ENCODE measurements at regions not wholly inside any gene's neighbourhood (a gene's known extent, or its start where the extent isn't known, plus 50 kb on each side); places are given as distances from the start of the nearest gene placed in this dataset.
"Not testable (repeated sequence)": the region's sequence is repeated elsewhere in the genome, so short reads cannot be mapped to it uniquely, and the experiment has no call there.

DNA sequence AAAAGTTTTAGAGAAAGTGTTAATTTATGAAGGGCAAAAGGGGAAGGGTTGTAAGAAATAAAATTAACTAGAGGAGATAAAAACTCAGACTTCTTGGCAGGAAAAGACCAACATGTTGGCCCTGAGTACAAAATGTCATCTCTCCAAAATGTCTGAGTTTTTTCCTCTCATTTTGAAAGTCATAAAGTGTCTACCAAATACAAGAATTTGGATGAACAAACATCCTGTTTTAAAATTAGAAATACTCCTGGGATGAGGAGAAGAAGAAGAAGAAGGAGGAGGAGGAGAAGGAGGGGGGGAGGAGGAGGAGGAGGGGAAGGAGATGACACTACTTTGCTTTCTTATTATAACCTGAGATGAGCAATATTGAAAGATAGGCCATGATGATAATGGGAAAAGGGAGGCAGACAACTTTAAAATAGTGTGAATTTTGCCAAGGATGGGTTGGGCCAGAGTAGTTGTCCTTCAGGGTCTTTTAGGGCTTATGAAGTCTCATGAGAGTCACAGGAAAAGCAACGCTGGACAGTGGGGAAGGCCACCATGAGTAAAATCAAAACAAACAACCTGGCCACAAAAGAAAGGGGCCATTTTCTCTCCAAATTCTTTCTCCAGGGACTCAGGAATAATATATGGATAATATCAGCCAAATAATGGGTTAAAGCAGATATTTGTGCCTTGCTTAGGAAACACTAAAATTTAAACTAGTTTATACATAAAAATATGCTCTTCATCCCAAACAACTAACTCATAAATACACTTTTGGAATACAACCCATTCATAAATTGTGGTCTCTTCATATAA lies 632.9 kb downstream of the EPHA3 start:
- Histone ChIP-seq H3K4me3 (no peak overlapping the region), H3K9me3 (replicated peaks) (no peaks in the 10 kb centered on the region), H3K27me3 (ENCODE audit: low read depth) (no peaks in the 10 kb centered on the region), H3K27ac (replicated peaks) (peak overlapping the region; percentile 52), H3K4me1 (peaks cover 3% of the 10 kb centered on the region), H3K36me3 (no peaks in the 10 kb centered on the region)
- no peak for TF ChIP-seq CTCF (IDR thresholded peaks at IDR 0.05; ENCODE audit: borderline replicate concordance)
- intact Hi-C loops (cut with micrococcal nuclease), result no loop called here
- no peak for DNase-seq

DNA sequence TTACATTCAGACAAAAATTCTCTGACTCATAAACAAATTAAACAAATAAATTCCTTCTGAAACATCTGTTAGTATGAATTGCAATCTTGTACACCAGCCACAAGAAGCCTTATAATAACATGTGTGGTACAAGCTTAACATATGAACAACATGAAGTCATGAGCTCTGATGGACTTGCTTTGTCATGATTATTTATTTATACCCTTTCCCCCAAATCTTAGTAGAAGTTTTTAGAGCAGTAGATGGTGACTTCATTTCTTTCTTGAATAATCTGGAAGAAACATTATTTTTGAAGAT lies 633.4 kb downstream of the EPHA3 start:
- intact Hi-C loops (cut with micrococcal nuclease), result no loop called here
- Histone ChIP-seq H3K4me1 (peaks cover 3% of the 10 kb centered on the region), H3K36me3 (no peaks in the 10 kb centered on the region), H3K27me3 (ENCODE audit: low read depth) (no peaks in the 10 kb centered on the region), H3K27ac (replicated peaks) (peak overlapping the region; percentile 52), H3K4me3 (no peak overlapping the region), H3K9me3 (replicated peaks) (no peaks in the 10 kb centered on the region)
- no peak for TF ChIP-seq CTCF (IDR thresholded peaks at IDR 0.05; ENCODE audit: borderline replicate concordance)
- no peak for DNase-seq

DNA sequence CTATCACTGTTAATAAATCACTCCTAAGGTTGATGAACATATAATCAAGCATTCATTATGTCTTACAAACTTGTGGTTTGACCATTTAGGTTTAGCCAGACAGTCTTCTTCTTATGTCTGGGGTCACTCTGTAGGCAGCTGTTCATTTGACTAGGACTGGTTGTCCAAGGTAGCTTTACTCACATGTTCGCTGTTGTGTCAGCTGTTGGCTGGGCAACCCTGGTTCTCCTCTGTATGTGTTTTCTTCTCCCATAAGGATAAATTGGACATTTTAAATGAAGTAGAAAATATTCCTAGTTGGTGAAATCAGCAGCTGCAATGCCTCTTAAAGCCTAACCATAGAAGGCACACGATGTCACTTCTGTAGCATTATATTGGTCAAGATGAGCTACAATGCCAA lies 635.1 kb downstream of the EPHA3 start:
- Histone ChIP-seq H3K36me3 (no peaks in the 10 kb centered on the region), H3K9me3 (replicated peaks) (no peaks in the 10 kb centered on the region), H3K27me3 (ENCODE audit: low read depth) (no peaks in the 10 kb centered on the region), H3K4me1 (peaks cover 3% of the 10 kb centered on the region), H3K27ac (replicated peaks) (no peak overlapping the region), H3K4me3 (no peak overlapping the region)
- TF ChIP-seq CTCF (IDR thresholded peaks at IDR 0.05; ENCODE audit: borderline replicate concordance), result no peak
- intact Hi-C loops (cut with micrococcal nuclease), result no loop called here
- no peak for DNase-seq

DNA sequence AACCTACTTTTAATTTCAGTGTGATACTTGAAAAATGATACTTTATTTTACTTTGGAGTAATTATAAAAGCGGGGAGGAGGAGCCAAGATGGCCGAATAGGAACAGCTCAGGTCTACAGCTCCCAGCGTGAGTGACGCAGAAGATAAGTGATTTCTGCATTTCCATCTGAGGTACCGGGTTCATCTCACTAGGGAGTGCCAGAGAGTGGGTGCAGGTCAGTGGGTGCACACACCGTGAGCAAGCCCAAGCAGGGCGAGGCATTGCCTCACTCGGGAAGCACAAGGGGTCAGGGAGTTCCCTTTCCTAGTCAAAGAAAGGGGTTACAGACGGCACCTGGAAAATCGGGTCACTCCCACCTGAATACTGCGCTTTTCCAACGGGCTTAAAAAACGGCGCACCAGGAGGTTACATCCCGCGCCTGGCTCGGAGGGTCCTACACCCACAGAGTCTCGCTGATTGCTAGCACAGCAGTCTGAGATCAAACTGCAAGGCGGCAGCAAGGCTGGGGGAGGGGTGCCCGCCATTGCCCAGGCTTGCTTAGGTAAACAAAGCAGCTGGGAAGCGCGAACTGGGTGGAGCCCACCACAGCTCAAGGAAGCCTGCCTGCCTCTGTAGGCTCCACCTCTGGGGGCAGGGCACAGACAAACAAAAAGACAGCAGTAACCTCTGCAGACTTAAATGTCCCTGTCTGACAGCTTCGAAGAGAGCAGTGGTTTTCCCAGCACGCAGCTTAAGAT lies 640.3 kb downstream of the EPHA3 start:
- H3K4me1 ChIP-seq; intact Hi-C loops (cut with micrococcal nuclease); H3K27me3 ChIP-seq (ENCODE audit: low read depth); H3K4me3 ChIP-seq; H3K9me3 ChIP-seq (replicated peaks); H3K27ac ChIP-seq (replicated peaks); DNase-seq; H3K36me3 ChIP-seq: not testable (repeated sequence)

DNA sequence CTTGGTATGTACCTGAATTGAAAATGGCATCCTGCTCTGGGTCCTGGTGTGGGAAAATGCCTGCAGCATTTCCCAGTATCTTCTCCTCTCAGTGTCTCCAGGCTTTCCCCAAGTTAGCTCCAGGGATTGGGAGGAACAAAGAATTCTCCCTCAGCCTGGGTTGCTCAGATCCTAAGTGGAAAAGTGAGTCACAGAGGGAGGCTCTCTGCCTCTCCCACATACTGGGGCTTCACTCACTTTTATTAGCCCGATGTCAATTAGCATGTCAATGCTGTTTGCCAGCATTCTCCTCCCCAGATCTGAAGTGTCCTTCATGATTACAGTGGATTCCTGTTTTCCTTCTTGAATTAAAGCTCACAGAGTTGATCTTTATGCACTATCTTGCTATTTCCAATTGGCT lies 655.0 kb downstream of the EPHA3 start:
- intact Hi-C loops (cut with micrococcal nuclease), result no loop called here
- Histone ChIP-seq H3K27ac (replicated peaks) (no peak overlapping the region), H3K4me1 (no peaks in the 10 kb centered on the region), H3K4me3 (no peak overlapping the region), H3K9me3 (replicated peaks) (peaks cover 22% of the 10 kb centered on the region), H3K36me3 (no peaks in the 10 kb centered on the region), H3K27me3 (ENCODE audit: low read depth) (no peaks in the 10 kb centered on the region)
- TF ChIP-seq CTCF (IDR thresholded peaks at IDR 0.05; ENCODE audit: borderline replicate concordance), result no peak
- DNase-seq, result no peak

DNA sequence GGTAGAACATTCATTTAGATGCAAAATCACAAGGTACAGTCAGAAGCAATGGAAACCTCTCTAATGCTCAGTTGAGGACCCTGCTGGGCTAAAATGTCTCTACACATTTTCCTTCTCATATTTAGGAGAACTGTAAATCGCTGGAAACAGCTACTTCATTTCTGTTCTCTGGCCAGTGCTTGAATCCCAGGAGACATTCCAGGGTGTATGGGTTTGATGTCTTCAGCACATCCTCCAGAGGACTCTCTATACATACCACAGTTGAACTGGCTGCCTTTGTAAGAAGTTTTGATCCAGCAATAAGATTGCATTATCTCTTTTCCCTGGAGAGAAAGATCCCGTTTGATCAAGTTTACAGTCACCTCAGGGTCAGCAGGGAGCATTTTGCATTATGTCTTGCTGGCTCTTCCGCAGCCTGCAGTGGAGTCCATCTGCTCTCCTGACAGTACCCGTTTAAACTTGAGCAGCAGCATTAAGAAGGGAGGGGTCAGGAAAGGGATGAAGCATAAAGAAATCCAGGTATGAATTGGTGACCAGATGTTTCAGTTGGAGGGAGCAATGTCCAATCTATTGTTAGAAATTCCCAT lies 676.0 kb downstream of the EPHA3 start:
- Histone ChIP-seq H3K9me3 (replicated peaks) (no peaks in the 10 kb centered on the region), H3K4me3 (no peak overlapping the region), H3K27ac (replicated peaks) (no peak overlapping the region), H3K27me3 (ENCODE audit: low read depth) (no peaks in the 10 kb centered on the region), H3K36me3 (no peaks in the 10 kb centered on the region), H3K4me1 (no peaks in the 10 kb centered on the region)
- no peak for DNase-seq
- intact Hi-C loops (cut with micrococcal nuclease), result no loop called here
- TF ChIP-seq CTCF (IDR thresholded peaks at IDR 0.05; ENCODE audit: borderline replicate concordance), result no peak

Data from left ventricle myocardium inferior (tissue), 1 donor.